ENCODE measurements at regions not wholly inside any gene's neighbourhood (a gene's known extent, or its start where the extent isn't known, plus 50 kb on each side); places are given as distances from the start of the nearest gene placed in this dataset.

- TF ChIP-seq POLR2AphosphoS5 (IDR thresholded peaks at IDR 0.05; ENCODE audit: low read depth, low read length), result no peak
- TF ChIP-seq CTCF (IDR thresholded peaks at IDR 0.05), result no peak
- TF ChIP-seq TCF7L2 (IDR thresholded peaks at IDR 0.05; ENCODE audit: low read depth, low read length), result no peak
- no peak for TF ChIP-seq REST (IDR thresholded peaks at IDR 0.05; ENCODE audit: insufficient read depth in 1 of 2, low read depth in 2 of 2, low read length in 1 of 2)
- TF ChIP-seq SIN3A (IDR thresholded peaks at IDR 0.05; ENCODE audit: borderline replicate concordance, insufficient read depth, low read depth, low read length), result no peak
- H3K27ac ChIP-seq (ENCODE audit: low read length), result no peak overlapping the region
Observed at GRCh38 chr10:90432866-90433265, 425.0 kb downstream of the HTR7 start.

GRCh38 chr10:90435296-90435695 is 422.5 kb downstream of the HTR7 start:
- no peak for DNase-seq (ENCODE audit: low read depth, low spot score)
- TF ChIP-seq TCF7L2 (IDR thresholded peaks at IDR 0.05; ENCODE audit: low read depth, low read length) (no peak), REST (IDR thresholded peaks at IDR 0.05; ENCODE audit: insufficient read depth in 1 of 2, low read depth in 2 of 2, low read length in 1 of 2) (no peak), POLR2AphosphoS5 (IDR thresholded peaks at IDR 0.05; ENCODE audit: low read depth, low read length) (no peak), SIN3A (IDR thresholded peaks at IDR 0.05; ENCODE audit: borderline replicate concordance, insufficient read depth, low read depth, low read length) (no peak), CTCF (IDR thresholded peaks at IDR 0.05) (no peak)
- intact Hi-C loops (cut with micrococcal nuclease; ENCODE audit: unreplicated experiment) (no loop called here), in situ Hi-C loops (cut with HindIII; ENCODE audit: low pct_unique_long_range_greater_than_20kb, low sequenced_read_pairs) (no loop called here)
- CTCF ChIA-PET, result no interaction called here
- Histone ChIP-seq H3K36me3 (ENCODE audit: control insufficient read depth, insufficient read depth, low read length) (no peaks in the 10 kb centered on the region), H3K4me3 (ENCODE audit: low read depth in 2 of 2, low read length in 2 of 2) (no peak overlapping the region), H3K9me3 (ENCODE audit: control insufficient read depth, insufficient read depth, low read depth, low read length) (peaks cover 3% of the 10 kb centered on the region; the same call in 1 of the 2 replicates), H3K4me1 (ENCODE audit: control insufficient read depth, insufficient read depth, low read length) (no peaks in the 10 kb centered on the region), H3K27ac (ENCODE audit: low read length) (no peak overlapping the region), H3K27me3 (ENCODE audit: control insufficient read depth, insufficient read depth, low read length) (no peaks in the 10 kb centered on the region)
- no peak for ATAC-seq
- POLR2A ChIA-PET, result no interaction called here
- BruUV-seq (replicated peaks), result no TSS peak

More at GRCh38 chr10:90432866-90433265, 425.0 kb downstream of the HTR7 start:
- BruUV-seq (replicated peaks), result no TSS peak
- in situ Hi-C loops (cut with HindIII; ENCODE audit: low pct_unique_long_range_greater_than_20kb, low sequenced_read_pairs), result no loop called here
- Histone ChIP-seq H3K36me3 (ENCODE audit: control insufficient read depth, insufficient read depth, low read length) (no peaks in the 10 kb centered on the region), H3K4me1 (ENCODE audit: control insufficient read depth, insufficient read depth, low read length) (no peaks in the 10 kb centered on the region), H3K27me3 (ENCODE audit: control insufficient read depth, insufficient read depth, low read length) (no peaks in the 10 kb centered on the region), H3K4me3 (ENCODE audit: low read depth in 2 of 2, low read length in 2 of 2) (no peak overlapping the region), H3K9me3 (ENCODE audit: control insufficient read depth, insufficient read depth, low read depth, low read length) (peaks cover 3% of the 10 kb centered on the region; the same call in 1 of the 2 replicates)
- CTCF ChIA-PET, result no interaction called here
- ATAC-seq (no peak), DNase-seq (ENCODE audit: low read depth, low spot score) (no peak)
- intact Hi-C loops (cut with micrococcal nuclease; ENCODE audit: unreplicated experiment), result no loop called here
- POLR2A ChIA-PET, result no interaction called here

All from Panc1 (cell line).